Spleen (tissue), 7 donors: ENCODE measurements at regions not wholly inside any gene's neighbourhood (a gene's known extent, or its start where the extent isn't known, plus 50 kb on each side); places are given as distances from the start of the nearest gene placed in this dataset.

Experiments used
- CTCF ChIP-seq, 11 experiments: fragments of 200-600 bp in 7 of 11; fragments of 450-650 bp in 4 of 11; sonication (generic) in 4 of 11; IDR thresholded peaks in 8 of 11; conservative IDR thresholded peaks in 3 of 11; 1 replicate in 7 of 11; 2 replicates in 4 of 11; pipeline versions ENCODE4 v1.4.0 to v1.8.0; 2016 to 2021; ENCODE audit warnings: antibody characterized with exemption in 11 of 11, inconsistent platforms in 4 of 11, mild to moderate bottlenecking in 1 of 11
- POLR2A ChIP-seq, 3 donors: fragments of 450-650 bp; IDR thresholded peaks; one replicate each; pipeline ENCODE4 v1.5.1; 2017; ENCODE audit warnings: antibody characterized with exemption in 3 of 3, mild to moderate bottlenecking in 1 of 3
- POLR2AphosphoS5 ChIP-seq, 3 donors: sonication (generic); formaldehyde crosslinking; IDR thresholded peaks; one replicate each; pipeline ENCODE4 v1.5.1; 2017; ENCODE audit warnings: antibody characterized with exemption in 3 of 3
- donor health status: DM: no; HTN: no; CAD: no; lungs with moderate emphysema.
- donor health status: DM: no; HTN: no; CAD: no.
- donor health status: DM: no; HTN: no; CAD: no.

DNA sequence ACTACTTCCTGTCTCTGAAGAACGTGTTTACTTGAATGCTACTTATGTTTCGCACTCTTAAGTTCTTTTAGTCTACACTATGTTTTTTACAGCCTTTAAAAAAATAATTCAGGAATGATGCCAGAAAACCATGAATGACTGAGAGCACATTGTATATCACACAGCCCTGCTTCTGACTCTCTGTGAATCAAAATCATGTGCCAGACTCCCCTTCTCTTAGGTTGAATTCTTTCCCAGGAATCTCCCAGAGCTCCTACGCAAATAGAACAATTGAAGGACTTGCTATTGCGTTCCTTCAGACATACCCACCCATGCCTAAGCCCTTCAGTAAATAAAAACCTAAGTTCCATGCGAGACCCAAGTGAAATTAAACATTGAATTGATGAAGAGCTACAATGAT lies 782.0 kb upstream of the ALCAM start:
- TF ChIP-seq CTCF (IDR thresholded peaks at IDR 0.05 in 8 of 11, conservative IDR thresholded peaks at IDR 0.05 in 3 of 11): no peak
- no peak for TF ChIP-seq POLR2AphosphoS5 (IDR thresholded peaks at IDR 0.05)
- TF ChIP-seq POLR2A (IDR thresholded peaks at IDR 0.05): no peak
